Uterus (tissue), 3 donors: ENCODE measurements at regions not wholly inside any gene's neighbourhood (a gene's known extent, or its start where the extent isn't known, plus 50 kb on each side); places are given as distances from the start of the nearest gene placed in this dataset.
"Not testable (repeated sequence)": the region's sequence is repeated elsewhere in the genome, so short reads cannot be mapped to it uniquely, and the experiment has no call there.

ENCODE experiments used
- DNase-seq, 2 donors: peaks; one replicate each; pipeline ENCODE4 v3.0.0-alpha.2; 2019 to 2020
- H3K27ac ChIP-seq, 2 donors: fragments of 200-600 bp; sonication (generic); 1 replicate in 1 of 2; 2 replicates in 1 of 2; pipeline ENCODE4 v1.5.1; 2016 to 2018
- H3K27me3 ChIP-seq, 2 donors: fragments of 200-600 bp; sonication (generic); one replicate each; pipeline ENCODE4 v1.5.1; 2018 to 2019; ENCODE audit warnings: control low read depth in 1 of 2
- H3K36me3 ChIP-seq, 2 donors: fragments of 200-600 bp; sonication (generic); one replicate each; pipeline ENCODE4 v1.5.1; 2019; ENCODE audit warnings: control low read depth in 1 of 2
- H3K4me1 ChIP-seq, 2 donors: fragments of 200-600 bp; sonication (generic); one replicate each; pipeline ENCODE4 v1.5.1; 2018 to 2019; ENCODE audit warnings: control low read depth in 1 of 2
- H3K4me3 ChIP-seq, 2 donors: fragments of 200-600 bp; sonication (generic); 1 replicate in 1 of 2; 2 replicates in 1 of 2; pipeline ENCODE4 v1.5.1; 2018 to 2019; ENCODE audit warnings: mild to moderate bottlenecking in 1 of 2
- H3K9me3 ChIP-seq, 2 donors: fragments of 200-600 bp; sonication (generic); one replicate each; pipeline ENCODE4 v1.5.1; 2019; ENCODE audit warnings: control low read depth in 1 of 2
- CTCF ChIP-seq, 4 experiments: fragments of 200-600 bp in 2 of 4; fragments of 450-650 bp in 2 of 4; sonication (generic) in 2 of 4; IDR thresholded peaks; one replicate each; pipeline ENCODE4 v1.5.1; 2016 to 2019; ENCODE audit warnings: antibody characterized with exemption in 4 of 4, mild to moderate bottlenecking in 2 of 4, moderate library complexity in 1 of 4
- POLR2A ChIP-seq, 2 donors: fragments of 450-650 bp; IDR thresholded peaks; one replicate each; pipeline ENCODE4 v1.6.1; 2016; ENCODE audit warnings: antibody characterized with exemption in 2 of 2, mild to moderate bottlenecking in 1 of 2, moderate library complexity in 1 of 2
- intact Hi-C: fragments of 100-400 bp; cut with DNase I; formaldehyde crosslinking; loops from one replicate; pipeline ENCODE4 v1.15.1; 2023; ENCODE audit warnings: low total_unique reads
- donor health status: DM: yes; HTN: yes; CAD: no.

- H3K36me3 ChIP-seq, result no peaks in the 10 kb centered on the region
- no peak overlapping the region for H3K4me3 ChIP-seq
- no peak overlapping the region for H3K27ac ChIP-seq
- H3K4me1 ChIP-seq, result no peaks in the 10 kb centered on the region
- no peaks in the 10 kb centered on the region for H3K27me3 ChIP-seq
- no peaks in the 10 kb centered on the region for H3K9me3 ChIP-seq
- no peak for TF ChIP-seq CTCF (IDR thresholded peaks at IDR 0.05)
- no peak for TF ChIP-seq POLR2A (IDR thresholded peaks at IDR 0.05)
- intact Hi-C loops, result no loop called here
- DNase-seq, result no peak
Observed at GRCh38 chr2:198280145-198280544, 475.8 kb downstream of the PLCL1 start.

- Histone ChIP-seq H3K4me1 (no peaks in the 10 kb centered on the region), H3K9me3 (no peaks in the 10 kb centered on the region), H3K36me3 (no peaks in the 10 kb centered on the region), H3K27ac (no peak overlapping the region), H3K27me3 (no peaks in the 10 kb centered on the region), H3K4me3 (no peak overlapping the region)
- no peak for DNase-seq
- intact Hi-C loops, result no loop called here
- TF ChIP-seq POLR2A (IDR thresholded peaks at IDR 0.05) (no peak), CTCF (IDR thresholded peaks at IDR 0.05) (no peak)
Observed at GRCh38 chr2:198279026-198279425, 474.6 kb downstream of the PLCL1 start.

GRCh38 chr2:198277181-198277580 is 472.8 kb downstream of the PLCL1 start:
- intact Hi-C loops, result no loop called here
- no peak overlapping the region for H3K27ac ChIP-seq
- no peaks in the 10 kb centered on the region for H3K27me3 ChIP-seq
- H3K36me3 ChIP-seq, result no peaks in the 10 kb centered on the region
- DNase-seq, result no peak
- H3K4me1 ChIP-seq, result no peaks in the 10 kb centered on the region
- no peak overlapping the region for H3K4me3 ChIP-seq
- no peak for TF ChIP-seq POLR2A (IDR thresholded peaks at IDR 0.05)
- TF ChIP-seq CTCF (IDR thresholded peaks at IDR 0.05), result no peak
- H3K9me3 ChIP-seq, result no peaks in the 10 kb centered on the region

GRCh38 chr2:198273660-198274059 is 469.3 kb downstream of the PLCL1 start:
- Histone ChIP-seq H3K27ac (peak overlapping the region in 1 of 2 donors; percentile 1), H3K36me3 (no peaks in the 10 kb centered on the region), H3K4me1 (no peaks in the 10 kb centered on the region), H3K4me3 (no peak overlapping the region), H3K27me3 (no peaks in the 10 kb centered on the region), H3K9me3 (no peaks in the 10 kb centered on the region)
- intact Hi-C loops, result no loop called here
- TF ChIP-seq CTCF (IDR thresholded peaks at IDR 0.05) (no peak), POLR2A (IDR thresholded peaks at IDR 0.05) (no peak)
- no peak for DNase-seq

GRCh38 chr2:198270157-198270556 is 465.8 kb downstream of the PLCL1 start:
- H3K27ac ChIP-seq, DNase-seq, H3K4me1 ChIP-seq, H3K36me3 ChIP-seq, H3K9me3 ChIP-seq, H3K4me3 ChIP-seq, H3K27me3 ChIP-seq, intact Hi-C loops: not testable (repeated sequence)

- Histone ChIP-seq H3K36me3 (no peaks in the 10 kb centered on the region), H3K4me3 (no peak overlapping the region), H3K27me3 (no peaks in the 10 kb centered on the region), H3K9me3 (no peaks in the 10 kb centered on the region), H3K4me1 (no peaks in the 10 kb centered on the region), H3K27ac (no peak overlapping the region)
- TF ChIP-seq POLR2A (IDR thresholded peaks at IDR 0.05), result no peak
- no peak for TF ChIP-seq CTCF (IDR thresholded peaks at IDR 0.05)
- intact Hi-C loops, result no loop called here
- no peak for DNase-seq
Observed at GRCh38 chr2:198268519-198268918, 464.1 kb downstream of the PLCL1 start.
